GM10266 (cell line): ENCODE measurements at regions not wholly inside any gene's neighbourhood (a gene's known extent, or its start where the extent isn't known, plus 50 kb on each side); places are given as distances from the start of the nearest gene placed in this dataset.

Experiments
- DNase-seq: peaks from one replicate; pipeline ENCODE4 v3.0.0; 2012; ENCODE audit errors: extremely low spot score
- TF ChIP-seq, protein P1 (sequence below): IDR thresholded peaks from 2 replicates; pipeline ENCODE4 v1.5.1; 2012; ENCODE audit warnings: mild to moderate bottlenecking, low read depth; ENCODE audit not compliant: control insufficient read depth, insufficient read depth; ENCODE audit errors: missing control alignments

DNA sequence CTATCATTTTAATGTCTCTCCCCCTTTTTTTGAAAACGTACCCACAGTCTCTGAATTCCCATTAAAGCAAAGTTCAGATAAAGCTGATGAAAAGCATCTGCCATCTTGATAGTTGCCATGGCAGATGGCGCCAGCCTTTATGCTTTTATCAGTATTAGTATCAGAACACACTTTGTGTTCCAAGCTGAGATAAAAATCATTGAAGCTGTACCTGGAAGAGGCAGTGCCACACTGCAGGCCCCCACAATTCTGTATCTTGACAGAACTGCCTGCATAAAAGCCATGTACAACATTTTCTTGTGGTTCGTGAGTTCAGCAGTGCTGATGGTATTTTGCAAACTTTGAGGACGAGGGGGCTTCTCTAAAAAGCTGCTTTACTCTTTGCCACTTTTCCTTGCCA lies 311.7 kb downstream of the SATB1 start:
- TF ChIP-seq, protein P1, sequence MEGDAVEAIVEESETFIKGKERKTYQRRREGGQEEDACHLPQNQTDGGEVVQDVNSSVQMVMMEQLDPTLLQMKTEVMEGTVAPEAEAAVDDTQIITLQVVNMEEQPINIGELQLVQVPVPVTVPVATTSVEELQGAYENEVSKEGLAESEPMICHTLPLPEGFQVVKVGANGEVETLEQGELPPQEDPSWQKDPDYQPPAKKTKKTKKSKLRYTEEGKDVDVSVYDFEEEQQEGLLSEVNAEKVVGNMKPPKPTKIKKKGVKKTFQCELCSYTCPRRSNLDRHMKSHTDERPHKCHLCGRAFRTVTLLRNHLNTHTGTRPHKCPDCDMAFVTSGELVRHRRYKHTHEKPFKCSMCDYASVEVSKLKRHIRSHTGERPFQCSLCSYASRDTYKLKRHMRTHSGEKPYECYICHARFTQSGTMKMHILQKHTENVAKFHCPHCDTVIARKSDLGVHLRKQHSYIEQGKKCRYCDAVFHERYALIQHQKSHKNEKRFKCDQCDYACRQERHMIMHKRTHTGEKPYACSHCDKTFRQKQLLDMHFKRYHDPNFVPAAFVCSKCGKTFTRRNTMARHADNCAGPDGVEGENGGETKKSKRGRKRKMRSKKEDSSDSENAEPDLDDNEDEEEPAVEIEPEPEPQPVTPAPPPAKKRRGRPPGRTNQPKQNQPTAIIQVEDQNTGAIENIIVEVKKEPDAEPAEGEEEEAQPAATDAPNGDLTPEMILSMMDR: no peak
- DNase-seq: no peak

DNA sequence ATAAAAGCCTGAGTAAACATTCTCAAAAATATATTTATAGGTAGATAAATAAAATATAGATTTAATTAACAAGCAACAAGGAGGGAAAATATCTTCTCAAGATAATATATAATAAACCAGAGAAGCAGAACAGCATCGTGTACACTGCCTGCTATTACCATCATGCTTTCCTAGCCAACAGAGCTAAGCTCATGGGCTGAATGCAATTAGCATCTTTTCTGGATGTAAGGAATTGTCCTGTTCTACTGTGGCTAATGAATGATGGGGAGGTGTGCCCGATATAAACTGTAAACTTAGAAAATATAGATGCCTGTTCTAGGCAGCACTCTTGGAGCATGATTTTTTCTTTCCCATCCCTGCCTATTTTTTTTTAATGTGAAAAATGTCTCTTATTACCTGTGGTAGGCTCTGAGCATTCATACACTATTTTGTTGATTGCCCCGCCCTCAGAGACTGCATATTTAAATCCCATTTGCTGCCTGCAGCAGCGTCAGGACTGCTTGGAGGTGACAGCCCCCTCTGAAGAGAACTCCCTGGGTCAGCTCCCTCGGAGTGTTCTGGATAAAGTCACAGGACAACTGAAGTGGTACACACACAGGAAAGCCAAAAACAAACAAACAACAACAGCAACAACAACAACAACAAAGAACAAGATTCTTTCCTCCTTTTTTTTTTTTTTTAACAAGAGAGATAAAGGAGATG lies 312.3 kb downstream of the SATB1 start:
- DNase-seq: no peak

DNA sequence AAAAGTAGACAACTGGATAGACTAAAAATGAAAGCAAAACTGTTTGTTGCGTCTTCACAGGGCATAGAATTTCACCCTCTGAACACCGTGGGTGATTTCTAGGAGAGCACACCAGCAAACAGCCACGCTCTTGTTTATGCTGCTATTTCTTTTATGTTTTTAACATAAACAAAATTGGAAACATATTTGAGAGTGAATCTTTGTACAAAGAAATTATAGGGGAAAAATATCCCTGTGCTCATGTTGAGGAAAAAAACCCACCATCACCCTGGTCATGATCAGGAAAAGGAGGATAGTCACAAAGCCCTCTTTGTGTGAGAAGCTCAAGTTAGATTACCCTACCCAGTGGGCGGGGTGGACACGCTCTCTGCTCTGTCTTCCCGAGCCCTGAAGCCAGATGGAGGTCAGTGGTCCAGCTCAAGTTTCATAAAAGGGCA lies 313.3 kb downstream of the SATB1 start:
- TF ChIP-seq, protein P1: no peak
- no peak for DNase-seq

More for the DNA sequence above, 312.3 kb downstream of the SATB1 start:
- TF ChIP-seq, protein P1: no peak

- TF ChIP-seq, protein P1: no peak
- no peak for DNase-seq
Measured at GRCh38 chr3:18103591-18103990, 321.5 kb downstream of the SATB1 start.

GRCh38 chr3:18100121-18100520 lies 325.0 kb downstream of the SATB1 start:
- DNase-seq: no peak
- TF ChIP-seq, protein P1: no peak

DNA sequence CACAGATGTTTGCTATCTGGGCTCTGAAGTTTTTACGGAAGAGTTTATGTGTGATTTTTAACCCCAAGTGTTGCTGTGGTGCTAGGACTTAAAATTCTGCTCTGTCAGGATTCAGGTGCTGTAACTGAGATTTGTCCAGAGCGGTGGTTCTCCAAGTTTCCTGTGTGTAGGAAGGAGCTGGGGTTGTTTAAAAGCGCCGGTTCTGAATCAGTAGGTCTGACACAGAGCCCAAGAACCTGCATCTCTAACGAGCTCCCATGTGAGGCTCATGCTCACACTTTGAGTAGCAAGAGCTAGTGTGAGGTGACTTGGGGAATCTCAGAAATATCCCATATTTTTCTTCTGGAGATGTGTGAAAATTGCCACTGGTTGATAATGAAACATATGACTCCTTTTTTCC lies 325.5 kb downstream of the SATB1 start:
- DNase-seq: no peak

More for the DNA sequence above, 325.5 kb downstream of the SATB1 start:
- TF ChIP-seq, protein P1: no peak
